ENCODE measurements at regions not wholly inside any gene's neighbourhood (a gene's known extent, or its start where the extent isn't known, plus 50 kb on each side); places are given as distances from the start of the nearest gene placed in this dataset.

DNA sequence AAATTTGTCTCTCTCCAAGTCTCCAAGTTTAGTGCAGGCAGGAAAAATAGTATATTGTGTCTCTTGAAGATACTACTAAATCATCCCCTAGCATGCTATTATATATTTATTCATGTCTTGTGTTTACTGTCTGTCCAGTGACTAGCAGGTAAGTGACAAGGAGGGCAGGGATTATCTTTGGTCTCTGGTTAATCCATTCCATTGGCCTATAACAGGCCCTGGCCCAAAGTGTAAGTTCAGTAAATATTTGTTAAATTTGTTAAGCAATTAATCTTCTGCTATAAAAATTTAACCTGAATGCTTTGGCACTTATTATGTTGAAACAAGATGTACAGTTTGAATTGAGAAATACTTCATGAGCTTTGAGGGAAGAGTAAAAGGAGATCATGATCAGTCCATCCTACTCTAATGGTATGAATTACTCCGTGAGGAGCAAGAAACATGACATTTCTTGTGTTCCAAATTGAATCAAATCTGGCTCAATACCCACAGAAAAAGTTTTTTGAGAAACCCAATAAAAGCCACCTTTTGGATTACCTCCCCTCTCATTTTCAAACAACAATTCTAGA lies 219.7 kb downstream of the DTWD2 start:
- TF ChIP-seq POLR2AphosphoS5 (IDR thresholded peaks at IDR 0.05; ENCODE audit: low read depth) (no peak), EZH2phosphoT487 (IDR thresholded peaks at IDR 0.05; ENCODE audit: unreplicated experiment) (no peak)

Data from GM23338 (cell line).